ENCODE measurements at regions not wholly inside any gene's neighbourhood (a gene's known extent, or its start where the extent isn't known, plus 50 kb on each side); places are given as distances from the start of the nearest gene placed in this dataset.

GRCh38 chr20:16216227-16216913 is 356.9 kb downstream of the KIF16B start:
- in situ Hi-C loops (cut with MboI) = no loop called here
- H3K36me3 ChIP-seq (ENCODE audit: control insufficient read depth, insufficient read depth, low read length) = no peaks in the 10 kb centered on the region
- no peak for DNase-seq (ENCODE audit: extremely low read depth in 1 of 4, low spot score in 3 of 4)

More at GRCh38 chr20:16216227-16216913, 356.9 kb downstream of the KIF16B start:
- ChIA-PET POLR2A (no interaction called here), CTCF (ENCODE audit: low intra/inter-chr PET ratio) (no interaction called here)
- FAIRE-seq (no peak), ATAC-seq (no peak)
- Histone ChIP-seq H3K4me2 (ENCODE audit: insufficient read depth, low read length) (no peak overlapping the region), H3K4me1 (replicated peaks in 1 of 2; ENCODE audit: control insufficient read depth in 2 of 2, insufficient read depth in 2 of 2, low read length in 2 of 2) (no peaks in the 10 kb centered on the region), H4K20me1 (replicated peaks; ENCODE audit: control insufficient read depth, insufficient read depth, low read length) (no peaks in the 10 kb centered on the region), H3K9ac (ENCODE audit: insufficient read depth in 1 of 2, low read depth in 2 of 2, low read length in 2 of 2) (no peak overlapping the region), H2AFZ (ENCODE audit: low read depth, low read length) (no peak overlapping the region), H3K9me3 (replicated peaks; ENCODE audit: control insufficient read depth, insufficient read depth, low read depth, low read length) (no peaks in the 10 kb centered on the region), H3K27ac (ENCODE audit: extremely low read depth, low read depth, low read length) (no peak overlapping the region), H3K9me1 (ENCODE audit: control insufficient read depth, insufficient read depth, low read length) (no peaks in the 10 kb centered on the region), H3K27me3 (ENCODE audit: control insufficient read depth in 2 of 2, insufficient read depth in 2 of 2, low read length in 2 of 2) (no peaks in the 10 kb centered on the region), H3K79me2 (ENCODE audit: control insufficient read depth, insufficient read depth, low read length) (no peaks in the 10 kb centered on the region), H3K4me3 (no peak overlapping the region)
- BruUV-seq (replicated peaks) = no TSS peak
- intact Hi-C loops (cut with micrococcal nuclease) = no loop called here
- WGBS (ENCODE audit: insufficient coverage, low coverage, missing lambda C conversion rate) = 0% methylated on average over 8 of the region's 10 CpGs
- TF ChIP-seq GMEB1 (CRISPR knock-in tag; IDR thresholded peaks at IDR 0.05) (no peak), HDAC3 (IDR thresholded peaks at IDR 0.05; ENCODE audit: borderline replicate concordance, partially characterized antibody) (no peak), E2F3 (CRISPR knock-in tag; IDR thresholded peaks at IDR 0.05) (no peak), POLR2AphosphoS2 (IDR thresholded peaks at IDR 0.05; ENCODE audit: low read length) (no peak), GABPB1 (CRISPR knock-in tag; IDR thresholded peaks at IDR 0.05) (no peak), ZBTB7A (IDR thresholded peaks at IDR 0.05; ENCODE audit: borderline replicate concordance, control insufficient read depth, low read depth, low read length) (no peak)

Measured in K562 (cell line).